GM12878 (cell line): ENCODE measurements at regions not wholly inside any gene's neighbourhood (a gene's known extent, or its start where the extent isn't known, plus 50 kb on each side); places are given as distances from the start of the nearest gene placed in this dataset.

Experiments used
- ATAC-seq: fragments of 200-7000 bp; cut with Tn5 transposase; 3 replicates; pipeline ENCODE4 v1.9.1; 2020; ENCODE audit warnings: mild to moderate bottlenecking, moderate library complexity
- BruUV-seq: library from RNA; stranded (reverse); fragments of 400-500 nt; replicated peaks from 2 replicates; lab custom pipeline; 2021; lab: Mats Ljungman, UMichigan
- CTCF ChIA-PET: fragments of 300-600 bp; sonication (Branson Sonifier 250); formaldehyde crosslinking; extraction: SDS; loops from one replicate; lab custom pipeline; 2021; ENCODE audit warnings: inconsistent platforms; lab: Yijun Ruan, JAX
- POLR2A ChIA-PET: fragments of 350-600 bp; formaldehyde crosslinking; extraction: SDS; loops from one replicate; lab custom pipeline; 2021; ENCODE audit warnings: inconsistent platforms; lab: Charles Lee
- RAD21 ChIA-PET: fragments of 300-600 bp; sonication (Branson Sonifier 250); formaldehyde crosslinking; loops from one replicate; lab custom pipeline; 2023; ENCODE audit warnings: antibody characterized with exemption; ENCODE audit not compliant: unreplicated experiment; lab: Charles Lee
- SMC1A ChIA-PET: fragments of 300-600 bp; sonication (Branson Sonifier 250); formaldehyde crosslinking; loops from one replicate; lab custom pipeline; 2023; ENCODE audit not compliant: unreplicated experiment, uncharacterized antibody; lab: Charles Lee
- DNase-seq: peaks from one replicate; pipeline ENCODE4 v3.0.0-alpha.2; 2011; ENCODE audit warnings: low read depth, low spot score
- FAIRE-seq: peaks from 3 replicates; lab custom pipeline; 2011; peaks lifted over from hg19 to GRCh38; lab: Jason Lieb, UNC
- H2AFZ ChIP-seq: 2 replicates; pipeline ENCODE4 v1.6.0; 2011; ENCODE audit warnings: low read depth, low read length, control low read depth; ENCODE audit not compliant: control insufficient read depth
- H3K27ac ChIP-seq: 2 replicates; pipeline ENCODE4 v1.5.1; 2011; ENCODE audit warnings: control low read depth; ENCODE audit not compliant: control insufficient read depth, insufficient read depth
- H3K27me3 ChIP-seq, 2 experiments: replicated peaks in 1 of 2; 2 replicates each; pipeline versions ENCODE4 v1.6.0 to v1.6.1; 2011; ENCODE audit warnings: low read length in 1 of 2; ENCODE audit not compliant: control insufficient read depth in 2 of 2, insufficient read depth in 2 of 2
- H3K36me3 ChIP-seq, 2 experiments: 2 replicates each; pipeline ENCODE4 v1.5.1; 2011; ENCODE audit warnings: low read length in 1 of 2; ENCODE audit not compliant: control insufficient read depth in 2 of 2, insufficient read depth in 2 of 2
- H3K4me1 ChIP-seq: 2 replicates; pipeline ENCODE4 v1.6.1; 2011; ENCODE audit warnings: mild to moderate bottlenecking, low read length, moderate library complexity, mixed read lengths; ENCODE audit not compliant: control insufficient read depth, insufficient read depth
- H3K4me2 ChIP-seq: 2 replicates; pipeline ENCODE4 v1.6.0; 2011; ENCODE audit warnings: control low read depth; ENCODE audit not compliant: control insufficient read depth, insufficient read depth
- H3K4me3 ChIP-seq: fragments of 200-600 bp; sonication (generic); 2 replicates; pipeline ENCODE4 v1.5.1; 2016
- H3K79me2 ChIP-seq: 2 replicates; pipeline ENCODE4 v1.6.0; 2011; ENCODE audit warnings: low read length; ENCODE audit not compliant: control insufficient read depth, insufficient read depth
- H3K9ac ChIP-seq: 2 replicates; pipeline ENCODE4 v1.8.0; 2011; ENCODE audit warnings: low read length, control low read depth, mixed read lengths; ENCODE audit not compliant: control insufficient read depth, insufficient read depth
- H3K9me3 ChIP-seq: replicated peaks from 3 replicates; pipeline ENCODE4 v1.5.1; 2011; ENCODE audit warnings: mild to moderate bottlenecking, low read length; ENCODE audit not compliant: control insufficient read depth, insufficient read depth
- H4K20me1 ChIP-seq: 2 replicates; pipeline ENCODE4 v1.6.0; 2011; ENCODE audit not compliant: control insufficient read depth, insufficient read depth
- BCL11A ChIP-seq: IDR thresholded peaks from 2 replicates; pipeline ENCODE4 v1.6.1; 2011; ENCODE audit warnings: low read depth, low read length
- CBFB ChIP-seq: IDR thresholded peaks from 2 replicates; pipeline ENCODE4 v1.6.1; 2016; ENCODE audit warnings: antibody characterized with exemption, low read depth
- E2F4 ChIP-seq: IDR thresholded peaks from 2 replicates; pipeline ENCODE4 v1.6.1; 2012; ENCODE audit warnings: low read depth, low read length, improper control_type of control experiment
- MTA2 ChIP-seq: fragments of 450-650 bp; IDR thresholded peaks from 2 replicates; pipeline ENCODE4 v1.6.1; 2016; ENCODE audit warnings: low read depth, mild to moderate bottlenecking, moderate library complexity
- MXI1 ChIP-seq: fragments of 150-350 bp; IDR thresholded peaks from 2 replicates; pipeline ENCODE4 v1.6.1; 2011; ENCODE audit warnings: low read depth, mild to moderate bottlenecking, inconsistent platforms, low read length, improper control_type of control experiment
- MYB ChIP-seq: fragments of 150-350 bp; IDR thresholded peaks from 2 replicates; pipeline ENCODE4 v1.6.1; 2014; ENCODE audit warnings: mild to moderate bottlenecking, low read depth, low read length, borderline replicate concordance
- POU2F2 ChIP-seq: IDR thresholded peaks from 3 replicates; pipeline ENCODE4 v1.6.1; 2011; ENCODE audit warnings: low read depth, mild to moderate bottlenecking, low read length, borderline replicate concordance
- RBBP5 ChIP-seq: fragments of 200-600 bp; sonication (generic); conservative IDR thresholded peaks from 2 replicates; pipeline ENCODE4 v1.6.1; 2016
- SUZ12 ChIP-seq: fragments of 200-600 bp; sonication (generic); IDR thresholded peaks from one replicate; pipeline ENCODE4 v1.6.1; 2018; ENCODE audit warnings: antibody characterized with exemption, mild to moderate bottlenecking; ENCODE audit not compliant: unreplicated experiment
- ZNF24 ChIP-seq: fragments of 450-650 bp; IDR thresholded peaks from 2 replicates; pipeline ENCODE4 v1.6.1; 2017; ENCODE audit warnings: antibody characterized with exemption, mild to moderate bottlenecking
- WGBS: methylation state at CpG from one replicate; pipeline ENCODE4 v1.1.6; 2016; ENCODE audit warnings: low lambda C conversion rate; ENCODE audit not compliant: insufficient replicate concordance, insufficient coverage; ENCODE audit errors: missing lambda C conversion rate; 5-methylcytosine and 5-hydroxymethylcytosine counted together
- in situ Hi-C: fragments of 300-500 bp; cut with MboI; formaldehyde crosslinking; loops from 9 replicates; pipeline ENCODE4 v1.14.3; 2018; ENCODE audit warnings: mixed read lengths
- intact Hi-C: fragments of 100-400 bp; cut with micrococcal nuclease; formaldehyde crosslinking; loops from one replicate; pipeline ENCODE4 v1.14.2; 2022; ENCODE audit not compliant: unreplicated experiment

GRCh38 chr2:6700335-6700734 lies 165.4 kb downstream of the CMPK2 start:
- intact Hi-C loops (no loop called here), in situ Hi-C loops (no loop called here)
- CTCF ChIA-PET = no interaction called here
- WGBS = 40% methylated on average over 6 of the region's 6 CpGs
- TF ChIP-seq RBBP5 = no peak
- no peak for TF ChIP-seq POU2F2
- TF ChIP-seq BCL11A = no peak
- TF ChIP-seq E2F4 = no peak
- TF ChIP-seq ZNF24 = no peak
- no peak for TF ChIP-seq MXI1
- no peak for TF ChIP-seq CBFB
- TF ChIP-seq MTA2 = no peak
- TF ChIP-seq MYB = no peak
- no peak for TF ChIP-seq SUZ12
- Histone ChIP-seq H2AFZ (no peak overlapping the region), H4K20me1 (no peaks in the 10 kb centered on the region), H3K9ac (no peak overlapping the region), H3K79me2 (no peaks in the 10 kb centered on the region), H3K4me2 (no peak overlapping the region), H3K4me3 (no peak overlapping the region), H3K36me3 (no peaks in the 10 kb centered on the region), H3K9me3 (no peaks in the 10 kb centered on the region), H3K4me1 (no peaks in the 10 kb centered on the region), H3K27me3 (no peaks in the 10 kb centered on the region), H3K27ac (no peak overlapping the region)
- SMC1A ChIA-PET = no interaction called here
- ATAC-seq = no peak
- FAIRE-seq = no peak
- RAD21 ChIA-PET = no interaction called here
- no TSS peak for BruUV-seq
- POLR2A ChIA-PET = no interaction called here
- DNase-seq = no peak
